Smooth muscle cell of the brain vasculature (primary cell): ENCODE measurements at regions not wholly inside any gene's neighbourhood (a gene's known extent, or its start where the extent isn't known, plus 50 kb on each side); places are given as distances from the start of the nearest gene placed in this dataset.

Experiments used
- DNase-seq: peaks from one replicate; pipeline ENCODE4 v3.0.0-alpha.2; 2012; ENCODE audit warnings: low read depth, low spot score

GRCh38 chr12:89256060-89256459 lies 96.2 kb downstream of the DUSP6 start:
- no peak for DNase-seq

GRCh38 chr12:89253488-89253887 lies 98.8 kb downstream of the DUSP6 start:
- DNase-seq: no peak

- peak; percentile 23 for DNase-seq
These were observed 100.0 kb downstream of the DUSP6 start for GRCh38 chr12:89252284-89252683.

- DNase-seq: no peak
These were observed 100.7 kb downstream of the DUSP6 start for GRCh38 chr12:89251342-89252271.

GRCh38 chr12:89250636-89251035 lies 101.7 kb downstream of the DUSP6 start:
- DNase-seq: no peak

GRCh38 chr12:89250213-89250612 lies 102.1 kb downstream of the DUSP6 start:
- no peak for DNase-seq

- DNase-seq: no peak
These were observed 104.3 kb downstream of the DUSP6 start for GRCh38 chr12:89247967-89248366.

- peak; percentile 21 for DNase-seq
These were observed 104.8 kb downstream of the DUSP6 start for GRCh38 chr12:89247541-89247942.

- DNase-seq: no peak
These were observed 107.2 kb downstream of the DUSP6 start for GRCh38 chr12:89245090-89245489.

GRCh38 chr12:89244536-89244935 lies 107.8 kb downstream of the DUSP6 start:
- DNase-seq: no peak

GRCh38 chr12:89243771-89244170 lies 108.5 kb downstream of the DUSP6 start:
- no peak for DNase-seq

GRCh38 chr12:89239534-89239933 lies 112.8 kb downstream of the DUSP6 start:
- DNase-seq: no peak

- DNase-seq: no peak
These were observed 113.7 kb downstream of the DUSP6 start for GRCh38 chr12:89238593-89238992.

- DNase-seq: no peak
These were observed 114.5 kb downstream of the DUSP6 start for GRCh38 chr12:89237763-89238162.

- no peak for DNase-seq
These were observed 115.4 kb downstream of the DUSP6 start for GRCh38 chr12:89236748-89237383.

GRCh38 chr12:89236237-89236636 lies 116.1 kb downstream of the DUSP6 start:
- no peak for DNase-seq

GRCh38 chr12:89235189-89235993 lies 116.9 kb downstream of the DUSP6 start:
- no peak for DNase-seq

- DNase-seq: no peak
These were observed 117.8 kb downstream of the DUSP6 start for GRCh38 chr12:89234324-89235114.

- DNase-seq: no peak
These were observed 120.6 kb downstream of the DUSP6 start for GRCh38 chr12:89231686-89232085.

- DNase-seq: no peak
These were observed 121.7 kb downstream of the DUSP6 start for GRCh38 chr12:89230376-89231315.
